GF-D8 (cell line): ENCODE measurements at regions not wholly inside any gene's neighbourhood (a gene's known extent, or its start where the extent isn't known, plus 50 kb on each side); places are given as distances from the start of the nearest gene placed in this dataset.
"Not testable (repeated sequence)": the region's sequence is repeated elsewhere in the genome, so short reads cannot be mapped to it uniquely, and the experiment has no call there.

ENCODE experiments used
- DNase-seq: peaks from one replicate; lab custom pipeline; 2025; lab: John Stamatoyannopoulos, UW

- DNase-seq, result no peak
Measured at GRCh38 chr11:96706761-96707160, 316.9 kb downstream of the JRKL start.

GRCh38 chr11:96707273-96707672 lies 317.5 kb downstream of the JRKL start:
- no peak for DNase-seq

GRCh38 chr11:96708219-96708878 lies 318.5 kb downstream of the JRKL start:
- DNase-seq, result no peak

- no peak for DNase-seq
Measured at GRCh38 chr11:96713301-96713700, 323.5 kb downstream of the JRKL start.

- no peak for DNase-seq
Measured at GRCh38 chr11:96714689-96715088, 324.9 kb downstream of the JRKL start.

GRCh38 chr11:96715208-96715607 lies 325.4 kb downstream of the JRKL start:
- DNase-seq, result no peak

GRCh38 chr11:96736601-96737000 lies 346.8 kb downstream of the JRKL start:
- DNase-seq, result no peak

- DNase-seq, result no peak
Measured at GRCh38 chr11:96738311-96738710, 348.5 kb downstream of the JRKL start.

- no peak for DNase-seq
Measured at GRCh38 chr11:96741068-96741467, 351.3 kb downstream of the JRKL start.

- no peak for DNase-seq
Measured at GRCh38 chr11:96744697-96745096, 354.9 kb downstream of the JRKL start.

- no peak for DNase-seq
Measured at GRCh38 chr11:96748639-96749370, 359.0 kb downstream of the JRKL start.

GRCh38 chr11:96751807-96752206 lies 362.0 kb downstream of the JRKL start:
- DNase-seq, result not testable (repeated sequence)

- no peak for DNase-seq
Measured at GRCh38 chr11:96752221-96752620, 362.4 kb downstream of the JRKL start.

- DNase-seq, result no peak
Measured at GRCh38 chr11:96753997-96754396, 364.2 kb downstream of the JRKL start.

- no peak for DNase-seq
Measured at GRCh38 chr11:96755209-96755608, 365.4 kb downstream of the JRKL start.

GRCh38 chr11:96755752-96756151 lies 365.9 kb downstream of the JRKL start:
- no peak for DNase-seq

- no peak for DNase-seq
Measured at GRCh38 chr11:96758957-96759356, 369.1 kb downstream of the JRKL start.

GRCh38 chr11:96760306-96760705 lies 370.5 kb downstream of the JRKL start:
- no peak for DNase-seq

- no peak for DNase-seq
Measured at GRCh38 chr11:96760815-96761214, 371.0 kb downstream of the JRKL start.

GRCh38 chr11:96761451-96761850 lies 371.6 kb downstream of the JRKL start:
- DNase-seq, result no peak

- no peak for DNase-seq
Measured at GRCh38 chr11:96763244-96763643, 373.4 kb downstream of the JRKL start.

- DNase-seq, result no peak
Measured at GRCh38 chr11:96778272-96778671, 388.5 kb downstream of the JRKL start.

GRCh38 chr11:96779030-96779429 lies 389.2 kb downstream of the JRKL start:
- no peak for DNase-seq

GRCh38 chr11:96781082-96781481 lies 391.3 kb downstream of the JRKL start:
- no peak for DNase-seq
